Chondrocyte (in vitro differentiated cells): ENCODE measurements at regions not wholly inside any gene's neighbourhood (a gene's known extent, or its start where the extent isn't known, plus 50 kb on each side); places are given as distances from the start of the nearest gene placed in this dataset.

Experiments
- DNase-seq: peaks from one replicate; pipeline ENCODE4 v3.0.0; 2021; ENCODE audit warnings: mixed read lengths, low spot score
- H3K27ac Mint-ChIP-seq: one replicate; pipeline ENCODE4 v1.8.0; 2021; ENCODE audit warnings: mild to moderate bottlenecking, moderate library complexity, mixed read lengths; ENCODE audit not compliant: unreplicated experiment
- H3K27me3 Mint-ChIP-seq: 2 replicates; pipeline ENCODE4 v1.8.0; 2021; ENCODE audit warnings: low read depth, mixed read lengths
- H3K36me3 Mint-ChIP-seq: 2 replicates; pipeline ENCODE4 v1.8.0; 2021; ENCODE audit warnings: low read depth, mixed read lengths
- H3K4me1 Mint-ChIP-seq: 2 replicates; pipeline ENCODE4 v1.8.0; 2021; ENCODE audit warnings: low read depth, mild to moderate bottlenecking, mixed read lengths
- H3K4me3 Mint-ChIP-seq: one replicate; pipeline ENCODE4 v1.8.0; 2021; ENCODE audit warnings: mild to moderate bottlenecking, moderate library complexity, mixed read lengths; ENCODE audit not compliant: unreplicated experiment
- H3K9me3 Mint-ChIP-seq: 2 replicates; pipeline ENCODE4 v1.8.0; 2021; ENCODE audit warnings: low read depth, mixed read lengths
- TF ChIP-seq, protein P1 (sequence below): fragments of 200-600 bp; sonication (generic); IDR thresholded peaks from 2 replicates; pipeline ENCODE4 v1.5.0; 2021; ENCODE audit warnings: antibody characterized with exemption, mild to moderate bottlenecking, moderate library complexity

DNA sequence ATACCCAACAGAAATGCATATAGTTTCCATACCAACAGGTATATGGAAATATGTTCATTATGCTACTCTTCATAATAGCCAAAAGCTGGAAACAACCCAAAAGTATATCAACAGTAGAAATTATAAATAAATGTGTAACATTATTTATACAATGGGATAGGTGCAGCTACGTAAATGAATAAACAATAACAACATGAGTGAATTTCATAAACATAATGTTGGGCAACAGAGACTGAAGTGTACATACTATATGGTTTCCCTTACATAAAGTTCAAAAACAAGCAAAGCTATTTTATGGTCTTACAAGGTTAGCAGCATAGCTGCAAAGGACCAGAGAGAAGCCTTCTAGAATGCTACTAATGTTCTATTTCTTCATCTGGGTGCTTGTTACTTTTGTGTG is 305.0 kb downstream of the INSC start:
- Mint-ChIP-seq H3K4me1 (no peaks in the 10 kb centered on the region), H3K36me3 (no peaks in the 10 kb centered on the region), H3K27ac (no peak overlapping the region), H3K9me3 (no peaks in the 10 kb centered on the region), H3K4me3 (no peak overlapping the region), H3K27me3 (peaks cover 1% of the 10 kb centered on the region)
- TF ChIP-seq, protein P1, sequence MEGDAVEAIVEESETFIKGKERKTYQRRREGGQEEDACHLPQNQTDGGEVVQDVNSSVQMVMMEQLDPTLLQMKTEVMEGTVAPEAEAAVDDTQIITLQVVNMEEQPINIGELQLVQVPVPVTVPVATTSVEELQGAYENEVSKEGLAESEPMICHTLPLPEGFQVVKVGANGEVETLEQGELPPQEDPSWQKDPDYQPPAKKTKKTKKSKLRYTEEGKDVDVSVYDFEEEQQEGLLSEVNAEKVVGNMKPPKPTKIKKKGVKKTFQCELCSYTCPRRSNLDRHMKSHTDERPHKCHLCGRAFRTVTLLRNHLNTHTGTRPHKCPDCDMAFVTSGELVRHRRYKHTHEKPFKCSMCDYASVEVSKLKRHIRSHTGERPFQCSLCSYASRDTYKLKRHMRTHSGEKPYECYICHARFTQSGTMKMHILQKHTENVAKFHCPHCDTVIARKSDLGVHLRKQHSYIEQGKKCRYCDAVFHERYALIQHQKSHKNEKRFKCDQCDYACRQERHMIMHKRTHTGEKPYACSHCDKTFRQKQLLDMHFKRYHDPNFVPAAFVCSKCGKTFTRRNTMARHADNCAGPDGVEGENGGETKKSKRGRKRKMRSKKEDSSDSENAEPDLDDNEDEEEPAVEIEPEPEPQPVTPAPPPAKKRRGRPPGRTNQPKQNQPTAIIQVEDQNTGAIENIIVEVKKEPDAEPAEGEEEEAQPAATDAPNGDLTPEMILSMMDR: no peak
- no peak for DNase-seq

DNA sequence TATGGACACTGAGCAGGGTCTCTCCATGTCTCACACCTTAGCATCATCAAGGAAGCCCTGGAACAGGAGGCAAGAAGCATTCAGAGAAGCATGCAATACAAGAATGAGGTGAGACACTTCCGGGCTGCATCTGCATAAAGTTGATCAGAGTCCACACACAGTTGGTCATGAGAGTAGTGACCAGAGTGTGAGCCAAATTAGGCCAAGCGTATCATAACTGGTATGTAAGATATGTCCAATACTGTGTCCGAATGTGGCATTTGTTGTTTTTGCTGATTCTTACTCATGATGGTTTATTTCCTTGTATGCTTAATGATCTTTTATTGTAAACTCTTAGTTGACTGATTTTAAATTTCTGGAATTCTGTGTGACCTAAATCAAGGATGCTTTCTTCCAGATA is 315.7 kb downstream of the INSC start:
- TF ChIP-seq, protein P1: no peak
- no peak for DNase-seq
- Mint-ChIP-seq H3K9me3 (no peaks in the 10 kb centered on the region), H3K36me3 (no peaks in the 10 kb centered on the region), H3K27ac (no peak overlapping the region), H3K4me3 (no peak overlapping the region), H3K4me1 (no peaks in the 10 kb centered on the region), H3K27me3 (peaks cover 2% of the 10 kb centered on the region)

DNA sequence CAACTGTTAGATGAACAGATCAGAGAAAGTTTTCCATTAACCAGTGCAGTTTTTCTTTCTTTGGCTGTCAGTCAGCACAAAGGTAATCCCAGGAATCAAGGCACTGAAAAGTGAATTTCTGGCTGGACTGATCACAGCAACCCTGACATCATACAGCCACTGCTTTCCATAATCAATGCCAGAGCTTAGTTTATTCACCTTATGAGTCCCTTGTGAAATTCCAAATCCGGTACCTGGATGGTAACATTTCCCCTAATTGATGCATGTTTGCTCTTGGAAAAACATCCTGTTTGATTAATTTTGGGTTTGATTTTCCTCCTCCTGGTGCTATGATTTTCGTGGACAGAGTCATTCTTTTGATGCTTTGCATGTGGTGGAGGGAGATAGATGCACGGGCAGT is 319.8 kb downstream of the INSC start:
- no peak overlapping the region for H3K4me3 Mint-ChIP-seq
- peaks cover 8% of the 10 kb centered on the region for H3K27me3 Mint-ChIP-seq
- no peaks in the 10 kb centered on the region for H3K4me1 Mint-ChIP-seq
- H3K9me3 Mint-ChIP-seq: no peaks in the 10 kb centered on the region
- TF ChIP-seq, protein P1: no peak
- no peak for DNase-seq
- no peaks in the 10 kb centered on the region for H3K36me3 Mint-ChIP-seq
- H3K27ac Mint-ChIP-seq: no peak overlapping the region

DNA sequence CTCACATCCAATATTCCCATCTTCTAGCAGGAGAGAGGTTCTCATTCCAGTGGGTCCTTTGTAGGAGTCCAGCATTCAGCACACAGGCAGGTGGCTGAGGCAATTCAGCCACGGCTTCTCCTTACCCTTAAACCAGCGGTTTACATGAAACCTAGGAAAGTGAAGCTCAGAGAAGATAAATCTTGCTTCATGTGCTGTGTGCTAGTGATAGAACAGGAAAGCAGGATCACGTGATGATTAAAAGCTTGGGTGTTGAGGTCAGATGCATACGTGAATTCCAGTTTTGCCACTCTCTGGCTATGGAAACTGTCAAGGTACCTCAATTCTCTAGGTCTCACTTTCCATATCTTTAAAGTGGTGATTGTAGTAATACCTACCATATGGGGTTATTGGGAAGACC is 331.6 kb downstream of the INSC start:
- H3K9me3 Mint-ChIP-seq: peaks cover 4% of the 10 kb centered on the region
- no peak for DNase-seq
- H3K27ac Mint-ChIP-seq: no peak overlapping the region
- H3K4me1 Mint-ChIP-seq: no peaks in the 10 kb centered on the region
- TF ChIP-seq, protein P1: no peak
- peaks cover 16% of the 10 kb centered on the region for H3K27me3 Mint-ChIP-seq
- no peak overlapping the region for H3K4me3 Mint-ChIP-seq
- H3K36me3 Mint-ChIP-seq: no peaks in the 10 kb centered on the region

DNA sequence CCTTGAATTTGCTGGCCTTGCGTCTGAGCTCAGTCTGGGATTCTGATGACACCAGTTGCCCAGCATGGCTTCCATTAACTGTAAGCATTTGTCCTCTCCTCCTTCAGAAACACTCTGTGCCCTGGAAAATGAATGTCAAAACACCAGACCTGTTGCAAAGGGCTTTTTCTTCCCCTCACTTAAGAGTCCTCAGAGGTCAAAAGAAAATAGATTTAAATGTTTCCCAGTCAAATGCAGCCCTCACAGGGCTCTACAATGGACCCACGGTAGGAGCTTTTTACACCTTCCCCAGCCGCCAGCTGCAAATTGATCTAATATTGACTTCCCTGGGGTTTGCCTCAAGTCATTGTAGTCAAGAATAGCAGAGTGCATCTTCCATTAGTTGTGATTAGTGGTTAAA is 332.2 kb downstream of the INSC start:
- no peaks in the 10 kb centered on the region for H3K4me1 Mint-ChIP-seq
- TF ChIP-seq, protein P1: no peak
- DNase-seq: no peak
- H3K9me3 Mint-ChIP-seq: peaks cover 4% of the 10 kb centered on the region
- no peak overlapping the region for H3K4me3 Mint-ChIP-seq
- H3K36me3 Mint-ChIP-seq: no peaks in the 10 kb centered on the region
- H3K27me3 Mint-ChIP-seq: peaks cover 16% of the 10 kb centered on the region
- H3K27ac Mint-ChIP-seq: no peak overlapping the region
